HG02885 (cell line): ENCODE measurements at regions not wholly inside any gene's neighbourhood (a gene's known extent, or its start where the extent isn't known, plus 50 kb on each side); places are given as distances from the start of the nearest gene placed in this dataset.

ENCODE experiments used
- ATAC-seq: cut with Tn5 transposase; IDR thresholded peaks from one replicate; pipeline ENCODE4 v1.9.1; 2021; ENCODE audit warnings: mild to moderate bottlenecking; ENCODE audit not compliant: unreplicated experiment, poor library complexity

GRCh38 chr5:152838241-152838786, 433.2 kb upstream of the NMUR2 start:
- ATAC-seq: no peak

- no peak for ATAC-seq
Observed at GRCh38 chr5:152844713-152845112, 439.6 kb upstream of the NMUR2 start.

- no peak for ATAC-seq
Observed at GRCh38 chr5:152853361-152853760, 448.3 kb upstream of the NMUR2 start.

- no peak for ATAC-seq
Observed at GRCh38 chr5:152855441-152855840, 450.4 kb upstream of the NMUR2 start.

GRCh38 chr5:152861231-152861630, 456.2 kb upstream of the NMUR2 start:
- ATAC-seq: no peak

GRCh38 chr5:152864447-152864846, 459.4 kb upstream of the NMUR2 start:
- ATAC-seq: no peak

GRCh38 chr5:152864991-152865390, 459.9 kb upstream of the NMUR2 start:
- ATAC-seq: no peak

- no peak for ATAC-seq
Observed at GRCh38 chr5:152869971-152870370, 464.9 kb upstream of the NMUR2 start.

- ATAC-seq: no peak
Observed at GRCh38 chr5:152882621-152883020, 477.5 kb upstream of the NMUR2 start.

GRCh38 chr5:152883066-152883775, 478.1 kb upstream of the NMUR2 start:
- ATAC-seq: no peak

- no peak for ATAC-seq
Observed at GRCh38 chr5:152884006-152884405, 478.9 kb upstream of the NMUR2 start.

- ATAC-seq: no peak
Observed at GRCh38 chr5:152900332-152900731, 495.3 kb upstream of the NMUR2 start.

- ATAC-seq: no peak
Observed at GRCh38 chr5:152901754-152902153, 496.7 kb upstream of the NMUR2 start.

GRCh38 chr5:152905286-152905685, 500.2 kb upstream of the NMUR2 start:
- no peak for ATAC-seq

- no peak for ATAC-seq
Observed at GRCh38 chr5:152907488-152908245, 502.6 kb upstream of the NMUR2 start.

GRCh38 chr5:152912924-152913323, 507.8 kb upstream of the NMUR2 start:
- no peak for ATAC-seq

GRCh38 chr5:152932621-152933020, 527.5 kb upstream of the NMUR2 start:
- ATAC-seq: no peak

- no peak for ATAC-seq
Observed at GRCh38 chr5:152933056-152933455, 528.0 kb upstream of the NMUR2 start.

- ATAC-seq: no peak
Observed at GRCh38 chr5:152938630-152939029, 533.6 kb upstream of the NMUR2 start.

GRCh38 chr5:152942633-152943336, 537.7 kb upstream of the NMUR2 start:
- ATAC-seq: no peak
